ENCODE measurements at regions not wholly inside any gene's neighbourhood (a gene's known extent, or its start where the extent isn't known, plus 50 kb on each side); places are given as distances from the start of the nearest gene placed in this dataset.

DNA sequence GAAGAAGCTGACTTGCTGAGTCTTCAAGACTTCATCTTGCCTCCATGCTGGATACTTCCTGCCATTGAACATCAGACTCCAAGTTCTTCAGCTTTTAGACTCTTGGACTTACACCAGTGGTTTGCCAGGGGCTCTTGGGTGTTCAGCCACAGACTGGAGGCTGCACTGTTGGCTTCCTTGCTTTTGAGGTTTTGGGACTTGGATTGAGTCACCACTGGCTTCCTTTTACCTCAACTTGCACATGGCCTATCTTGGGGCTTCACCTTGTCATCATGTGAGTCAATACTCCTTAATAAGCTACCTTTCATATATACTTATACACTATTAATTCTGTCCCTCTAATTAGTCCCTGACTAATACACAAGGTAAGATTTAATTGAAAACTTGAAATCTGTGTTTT, 361.7 kb upstream of the SEMA3C start:
- FAIRE-seq (no peak), DNase-seq (ENCODE audit: low read depth) (no peak)
- no peak overlapping the region for H2AFZ ChIP-seq (ENCODE audit: low read depth, low read length)
- H3K9ac ChIP-seq (ENCODE audit: low read length): no peak overlapping the region
- Mint-ChIP-seq H3K27me3 (ENCODE audit: low read depth, unreplicated experiment) (no peaks in the 10 kb centered on the region), H3K4me3 (ENCODE audit: unreplicated experiment) (no peak overlapping the region), H3K9me3 (ENCODE audit: unreplicated experiment) (peaks cover 3% of the 10 kb centered on the region), H3K27ac (ENCODE audit: unreplicated experiment) (no peak overlapping the region), H3K36me3 (ENCODE audit: low read depth, unreplicated experiment) (no peaks in the 10 kb centered on the region), H3K4me1 (ENCODE audit: low read depth, unreplicated experiment) (peaks cover 20% of the 10 kb centered on the region)
- no peaks in the 10 kb centered on the region for H4K20me1 ChIP-seq (ENCODE audit: insufficient read depth, low read length)
- H3K9me3 ChIP-seq (ENCODE audit: insufficient read depth, low read depth, low read length): peaks cover 1% of the 10 kb centered on the region
- no peaks in the 10 kb centered on the region for H3K79me2 ChIP-seq (ENCODE audit: insufficient read depth, low read length)
- no peak overlapping the region for H3K27ac ChIP-seq (ENCODE audit: low read depth, low read length)
- no peaks in the 10 kb centered on the region for H3K36me3 ChIP-seq (ENCODE audit: insufficient read depth, low read length)
- H3K4me1 ChIP-seq (ENCODE audit: insufficient read depth, low read length): peaks cover 13% of the 10 kb centered on the region
- no peak overlapping the region for H3K4me3 ChIP-seq (ENCODE audit: insufficient read depth, low read depth, low read length)
- no peaks in the 10 kb centered on the region for H3K27me3 ChIP-seq (ENCODE audit: insufficient read depth, low read length)
- no peak for TF ChIP-seq EZH2 (IDR thresholded peaks at IDR 0.05; ENCODE audit: insufficient read depth, low read length)
- TF ChIP-seq, protein P1, sequence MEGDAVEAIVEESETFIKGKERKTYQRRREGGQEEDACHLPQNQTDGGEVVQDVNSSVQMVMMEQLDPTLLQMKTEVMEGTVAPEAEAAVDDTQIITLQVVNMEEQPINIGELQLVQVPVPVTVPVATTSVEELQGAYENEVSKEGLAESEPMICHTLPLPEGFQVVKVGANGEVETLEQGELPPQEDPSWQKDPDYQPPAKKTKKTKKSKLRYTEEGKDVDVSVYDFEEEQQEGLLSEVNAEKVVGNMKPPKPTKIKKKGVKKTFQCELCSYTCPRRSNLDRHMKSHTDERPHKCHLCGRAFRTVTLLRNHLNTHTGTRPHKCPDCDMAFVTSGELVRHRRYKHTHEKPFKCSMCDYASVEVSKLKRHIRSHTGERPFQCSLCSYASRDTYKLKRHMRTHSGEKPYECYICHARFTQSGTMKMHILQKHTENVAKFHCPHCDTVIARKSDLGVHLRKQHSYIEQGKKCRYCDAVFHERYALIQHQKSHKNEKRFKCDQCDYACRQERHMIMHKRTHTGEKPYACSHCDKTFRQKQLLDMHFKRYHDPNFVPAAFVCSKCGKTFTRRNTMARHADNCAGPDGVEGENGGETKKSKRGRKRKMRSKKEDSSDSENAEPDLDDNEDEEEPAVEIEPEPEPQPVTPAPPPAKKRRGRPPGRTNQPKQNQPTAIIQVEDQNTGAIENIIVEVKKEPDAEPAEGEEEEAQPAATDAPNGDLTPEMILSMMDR (IDR thresholded peaks at IDR 0.05; ENCODE audit: insufficient read depth, low read depth, low read length): no peak
- no peak overlapping the region for H3K4me2 ChIP-seq (ENCODE audit: low read length)

DNA sequence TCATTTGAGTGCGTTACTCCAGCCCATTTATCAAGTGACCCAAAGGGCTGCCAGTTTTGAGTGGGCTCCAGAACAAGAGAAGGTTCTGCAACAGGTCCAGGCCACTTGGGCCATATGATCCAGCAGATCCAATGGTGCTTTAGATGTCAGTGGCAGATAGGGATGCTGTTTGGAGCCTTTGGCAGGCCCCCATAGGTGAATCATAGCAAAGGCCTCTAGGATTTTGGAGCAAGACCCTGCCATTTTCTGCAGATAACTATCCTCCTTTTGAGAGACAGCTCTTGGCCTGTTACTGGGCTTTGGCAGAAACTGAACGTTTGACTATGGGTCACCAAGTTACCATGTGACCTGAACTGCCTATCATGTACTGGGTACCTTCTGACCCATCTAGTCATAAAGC, 358.8 kb upstream of the SEMA3C start:
- TF ChIP-seq EZH2 (IDR thresholded peaks at IDR 0.05; ENCODE audit: insufficient read depth, low read length): no peak
- TF ChIP-seq, protein P1 (IDR thresholded peaks at IDR 0.05; ENCODE audit: insufficient read depth, low read depth, low read length): no peak

DNA sequence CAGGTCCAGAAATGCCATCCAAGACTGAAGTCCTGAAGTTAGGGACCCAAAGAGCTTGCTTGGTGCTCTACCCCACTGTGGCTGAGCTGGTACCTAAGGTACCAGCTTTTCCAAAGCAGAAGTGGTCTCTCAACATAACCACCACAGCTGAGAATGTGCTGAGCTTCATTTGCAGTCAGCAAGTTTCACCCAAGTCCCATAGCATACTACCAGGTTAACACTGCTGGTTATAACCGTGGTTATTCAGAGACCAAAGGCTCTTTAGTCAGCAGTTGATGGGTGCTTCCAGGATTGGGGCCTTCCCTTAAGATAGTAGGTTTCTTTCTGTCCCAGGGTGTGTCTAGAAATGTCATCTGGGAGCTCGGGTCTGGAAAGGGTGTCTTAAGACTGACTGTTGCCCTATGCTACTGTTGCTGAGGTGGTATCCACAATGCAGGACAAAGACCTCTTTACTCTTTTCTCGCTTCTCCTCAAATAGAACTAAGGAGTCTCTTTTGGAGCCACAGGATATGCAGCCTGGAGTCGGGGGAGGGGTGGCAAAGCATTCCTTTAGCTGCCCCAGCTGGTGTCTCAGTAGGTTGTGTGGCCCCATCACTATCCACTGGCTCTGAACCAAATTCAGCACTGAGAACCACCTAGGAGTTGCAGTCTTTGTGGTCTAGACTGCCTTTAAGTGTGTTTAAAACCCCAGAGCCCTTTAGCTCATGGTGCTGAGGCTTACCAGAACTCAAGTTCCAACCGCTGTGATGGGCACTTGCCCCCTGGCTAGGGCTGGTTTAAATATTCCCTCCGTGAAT, 354.9 kb upstream of the SEMA3C start:
- DNase-seq (ENCODE audit: low read depth) (no peak), FAIRE-seq (no peak)
- Histone ChIP-seq H4K20me1 (ENCODE audit: insufficient read depth, low read length) (no peaks in the 10 kb centered on the region), H3K9ac (ENCODE audit: low read length) (no peak overlapping the region), H3K4me2 (ENCODE audit: low read length) (no peak overlapping the region), H3K27me3 (ENCODE audit: insufficient read depth, low read length) (no peaks in the 10 kb centered on the region), H3K36me3 (ENCODE audit: insufficient read depth, low read length) (no peaks in the 10 kb centered on the region), H3K9me3 (ENCODE audit: insufficient read depth, low read depth, low read length) (no peaks in the 10 kb centered on the region), H3K27ac (ENCODE audit: low read depth, low read length) (no peak overlapping the region), H3K79me2 (ENCODE audit: insufficient read depth, low read length) (no peaks in the 10 kb centered on the region), H3K4me3 (ENCODE audit: insufficient read depth, low read depth, low read length) (no peak overlapping the region), H2AFZ (ENCODE audit: low read depth, low read length) (no peak overlapping the region), H3K4me1 (ENCODE audit: insufficient read depth, low read length) (no peaks in the 10 kb centered on the region)
- Mint-ChIP-seq H3K4me3 (ENCODE audit: unreplicated experiment) (no peak overlapping the region), H3K9me3 (ENCODE audit: unreplicated experiment) (peaks cover 5% of the 10 kb centered on the region), H3K27me3 (ENCODE audit: low read depth, unreplicated experiment) (no peaks in the 10 kb centered on the region), H3K4me1 (ENCODE audit: low read depth, unreplicated experiment) (peaks cover 3% of the 10 kb centered on the region), H3K36me3 (ENCODE audit: low read depth, unreplicated experiment) (no peaks in the 10 kb centered on the region), H3K27ac (ENCODE audit: unreplicated experiment) (no peak overlapping the region)
- TF ChIP-seq, protein P1 (IDR thresholded peaks at IDR 0.05; ENCODE audit: insufficient read depth, low read depth, low read length): no peak
- TF ChIP-seq EZH2 (IDR thresholded peaks at IDR 0.05; ENCODE audit: insufficient read depth, low read length): no peak

More for the DNA sequence above, 358.8 kb upstream of the SEMA3C start:
- Mint-ChIP-seq H3K27me3 (ENCODE audit: low read depth, unreplicated experiment) (no peaks in the 10 kb centered on the region), H3K36me3 (ENCODE audit: low read depth, unreplicated experiment) (no peaks in the 10 kb centered on the region), H3K4me3 (ENCODE audit: unreplicated experiment) (no peak overlapping the region), H3K4me1 (ENCODE audit: low read depth, unreplicated experiment) (peaks cover 3% of the 10 kb centered on the region), H3K9me3 (ENCODE audit: unreplicated experiment) (peaks cover 5% of the 10 kb centered on the region), H3K27ac (ENCODE audit: unreplicated experiment) (no peak overlapping the region)
- Histone ChIP-seq H3K79me2 (ENCODE audit: insufficient read depth, low read length) (no peaks in the 10 kb centered on the region), H2AFZ (ENCODE audit: low read depth, low read length) (no peak overlapping the region), H3K27me3 (ENCODE audit: insufficient read depth, low read length) (no peaks in the 10 kb centered on the region), H3K9me3 (ENCODE audit: insufficient read depth, low read depth, low read length) (no peaks in the 10 kb centered on the region), H3K4me3 (ENCODE audit: insufficient read depth, low read depth, low read length) (no peak overlapping the region), H3K4me2 (ENCODE audit: low read length) (no peak overlapping the region), H4K20me1 (ENCODE audit: insufficient read depth, low read length) (no peaks in the 10 kb centered on the region), H3K4me1 (ENCODE audit: insufficient read depth, low read length) (no peaks in the 10 kb centered on the region), H3K36me3 (ENCODE audit: insufficient read depth, low read length) (no peaks in the 10 kb centered on the region), H3K27ac (ENCODE audit: low read depth, low read length) (no peak overlapping the region), H3K9ac (ENCODE audit: low read length) (no peak overlapping the region)
- FAIRE-seq (no peak), DNase-seq (ENCODE audit: low read depth) (no peak)

All from astrocyte (in vitro differentiated cells and primary cell).